HG02610 (cell line): ENCODE measurements at regions not wholly inside any gene's neighbourhood (a gene's known extent, or its start where the extent isn't known, plus 50 kb on each side); places are given as distances from the start of the nearest gene placed in this dataset.
"Not testable (repeated sequence)": the region's sequence is repeated elsewhere in the genome, so short reads cannot be mapped to it uniquely, and the experiment has no call there.

ENCODE experiments used
- ATAC-seq: cut with Tn5 transposase; IDR thresholded peaks from one replicate; pipeline ENCODE4 v1.9.1; 2021; ENCODE audit warnings: mild to moderate bottlenecking, moderate library complexity; ENCODE audit not compliant: unreplicated experiment

DNA sequence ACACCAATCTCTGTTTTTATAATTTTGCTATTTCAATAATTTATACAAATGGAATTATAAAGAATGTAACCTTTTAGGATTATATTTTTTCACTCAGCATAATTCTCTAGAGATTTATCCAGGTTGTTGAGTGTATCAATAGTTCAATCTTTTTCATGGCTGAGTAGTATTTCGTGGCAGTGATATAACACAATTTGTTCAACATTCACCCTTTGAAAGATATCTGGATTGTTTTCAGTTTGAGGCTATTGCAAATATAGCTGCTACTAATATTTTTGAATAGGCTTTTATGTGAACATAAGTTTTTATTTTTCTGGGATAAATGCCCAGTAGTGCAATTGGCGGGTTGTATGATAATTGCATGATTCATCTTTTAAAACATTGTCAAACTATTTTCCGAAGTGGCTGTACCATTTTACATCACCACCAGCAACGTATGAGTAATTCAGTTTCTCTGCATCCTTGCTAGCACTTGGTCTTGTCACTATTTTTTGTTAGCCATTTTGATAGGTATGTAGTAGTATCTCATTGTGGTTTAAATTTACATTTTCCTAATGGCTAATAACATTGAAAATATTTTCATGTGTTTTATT, 55.6 kb upstream of the ABCD3 start:
- ATAC-seq = no peak

DNA sequence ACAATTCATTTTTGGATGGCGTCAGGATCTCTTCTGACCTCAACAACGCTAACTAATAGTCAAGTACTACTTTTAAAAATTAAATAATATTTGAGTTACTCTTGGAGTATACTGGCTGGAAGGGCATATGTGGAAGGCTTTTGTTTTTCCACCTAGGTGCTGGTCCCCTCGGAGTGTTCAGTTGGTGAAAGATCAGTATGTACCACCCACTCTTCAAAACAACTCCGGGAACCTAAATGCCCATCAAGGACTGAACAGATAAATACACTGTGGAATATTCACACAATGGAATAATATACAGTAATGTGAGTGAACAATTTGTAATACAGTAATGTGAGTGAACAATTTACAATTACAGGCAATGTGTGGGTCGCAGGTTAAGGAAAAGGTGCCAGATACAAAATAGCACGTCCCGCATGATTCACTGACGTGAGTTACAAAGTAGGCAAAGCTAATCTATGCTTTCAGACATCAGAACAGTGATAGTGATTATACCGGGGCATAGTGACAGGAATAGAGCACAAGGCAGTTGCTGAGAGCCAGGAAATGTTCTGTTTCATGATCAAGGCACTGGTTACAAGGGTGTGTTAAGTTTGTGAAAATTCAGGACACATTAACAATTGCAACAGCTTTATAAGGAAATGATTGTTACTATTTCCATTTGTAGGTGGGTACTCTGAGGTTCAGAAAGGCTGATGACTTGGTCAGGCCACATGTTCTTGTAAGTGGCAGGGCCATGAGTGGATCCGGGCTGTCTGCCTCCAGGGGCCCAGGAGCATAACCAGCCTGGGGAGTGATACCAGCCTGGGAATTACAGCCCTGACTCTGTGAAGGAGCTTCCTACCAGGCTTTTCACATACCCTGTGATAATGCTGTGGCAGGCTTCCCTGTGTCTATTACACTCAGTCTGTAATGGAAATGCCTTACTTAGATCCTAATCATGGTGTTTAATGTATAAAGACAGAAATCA, 59.3 kb upstream of the ABCD3 start:
- ATAC-seq = no peak

DNA sequence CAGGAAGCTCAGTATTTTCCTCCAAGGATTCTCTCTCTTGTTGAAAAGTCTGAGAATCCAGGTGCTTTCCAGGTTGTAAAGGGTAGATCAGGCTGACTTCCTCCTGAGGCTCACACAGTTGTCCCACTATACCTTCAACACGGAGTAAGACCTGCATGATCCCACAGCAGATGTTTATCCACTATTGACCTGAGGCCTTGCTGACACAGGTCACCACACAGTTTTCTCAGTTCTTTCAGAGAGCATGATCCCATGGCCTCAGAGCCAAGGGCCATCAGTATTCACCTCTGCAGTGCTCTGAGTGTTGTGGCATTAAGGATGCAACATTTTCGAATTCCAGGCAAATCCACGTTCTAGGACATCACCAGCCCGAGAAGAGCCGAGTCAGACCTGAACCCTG, 60.5 kb upstream of the ABCD3 start:
- no peak for ATAC-seq

DNA sequence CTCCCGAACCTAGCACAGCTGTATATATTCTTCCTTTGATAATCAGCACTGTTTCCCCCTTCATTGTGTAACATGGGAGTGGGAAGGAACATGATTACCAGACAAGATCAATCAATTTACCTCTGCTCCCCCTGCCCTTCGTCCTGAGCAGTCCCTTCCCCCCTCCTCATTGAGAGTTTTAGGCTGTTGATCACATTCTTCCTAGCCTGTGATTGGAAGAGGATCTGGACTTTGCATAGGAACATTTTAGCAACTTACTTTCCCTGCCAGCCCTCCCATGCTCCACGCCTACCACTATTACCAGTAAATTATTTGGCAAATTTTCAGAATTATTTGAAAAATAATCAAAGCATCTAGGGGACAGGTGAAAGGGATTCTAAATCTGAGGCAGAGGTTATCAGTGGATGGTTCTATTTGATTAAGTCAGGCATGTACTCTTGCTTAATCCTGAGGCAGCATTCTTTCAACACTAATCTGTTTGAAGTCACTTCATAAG, 62.7 kb upstream of the ABCD3 start:
- ATAC-seq = no peak

DNA sequence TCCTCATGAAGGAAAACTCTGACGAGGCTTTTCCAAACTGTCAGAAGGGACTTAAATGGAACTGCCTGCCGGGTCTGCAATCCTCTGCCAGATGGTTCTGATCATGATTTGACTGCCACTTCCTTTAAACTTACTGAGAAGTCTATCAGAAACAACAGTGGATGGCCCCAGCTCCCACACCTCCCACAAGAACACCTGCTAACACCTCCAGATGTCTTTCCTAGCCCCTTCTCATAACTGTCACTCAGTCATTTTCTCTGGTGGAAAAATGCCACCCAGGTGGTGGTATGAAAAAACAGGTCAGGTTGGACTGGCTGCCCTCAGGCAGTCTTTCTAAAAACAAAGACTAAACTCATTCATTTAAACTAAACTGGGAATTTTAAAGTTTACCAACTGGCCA, 66.7 kb upstream of the ABCD3 start:
- ATAC-seq = no peak

DNA sequence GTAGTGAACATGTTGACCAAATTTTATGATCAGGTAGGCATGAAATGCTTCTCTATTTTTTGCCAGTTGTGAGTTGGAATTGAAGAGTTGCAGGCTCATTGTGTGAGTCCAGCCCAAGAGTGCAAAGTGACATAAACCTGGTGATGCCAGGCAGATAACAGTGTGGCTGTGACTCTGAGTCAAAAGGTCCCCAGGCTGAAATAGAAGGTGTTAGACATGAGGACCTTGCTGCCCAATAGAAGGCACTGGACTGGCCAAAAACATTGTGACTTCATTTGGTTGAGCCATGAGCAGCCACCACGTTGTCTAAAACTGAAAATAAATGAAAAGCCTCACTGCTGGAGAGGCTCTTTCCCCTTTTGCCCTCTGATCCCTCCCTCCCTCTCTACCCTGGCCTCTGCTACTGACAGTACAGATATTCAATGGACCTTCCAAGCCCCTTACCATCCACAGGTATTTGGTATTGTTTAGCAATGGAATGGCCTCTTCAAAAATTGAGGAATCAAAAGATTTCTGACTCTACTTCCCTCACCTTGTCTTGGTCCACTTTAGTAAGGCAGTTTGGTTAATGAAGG, 67.8 kb upstream of the ABCD3 start:
- ATAC-seq = no peak

DNA sequence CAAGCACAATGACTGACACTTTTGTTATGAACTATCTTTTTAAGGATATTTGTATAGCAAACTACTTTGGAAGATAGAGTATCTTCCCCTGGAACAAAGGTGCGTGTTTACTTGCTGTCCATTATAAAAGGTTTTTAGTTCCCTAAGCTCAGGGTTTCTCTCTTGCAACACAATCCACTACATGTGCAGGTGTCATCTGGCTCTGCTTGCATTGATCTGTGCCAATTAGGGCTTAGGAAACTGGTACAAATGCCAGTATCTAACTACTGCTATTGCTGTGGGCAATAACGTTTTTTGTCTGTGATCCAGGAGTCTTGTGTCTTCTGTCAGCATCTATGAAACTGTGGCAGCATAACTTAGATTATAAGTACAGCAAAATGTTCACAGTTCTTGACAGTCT, 68.3 kb upstream of the ABCD3 start:
- ATAC-seq = no peak

DNA sequence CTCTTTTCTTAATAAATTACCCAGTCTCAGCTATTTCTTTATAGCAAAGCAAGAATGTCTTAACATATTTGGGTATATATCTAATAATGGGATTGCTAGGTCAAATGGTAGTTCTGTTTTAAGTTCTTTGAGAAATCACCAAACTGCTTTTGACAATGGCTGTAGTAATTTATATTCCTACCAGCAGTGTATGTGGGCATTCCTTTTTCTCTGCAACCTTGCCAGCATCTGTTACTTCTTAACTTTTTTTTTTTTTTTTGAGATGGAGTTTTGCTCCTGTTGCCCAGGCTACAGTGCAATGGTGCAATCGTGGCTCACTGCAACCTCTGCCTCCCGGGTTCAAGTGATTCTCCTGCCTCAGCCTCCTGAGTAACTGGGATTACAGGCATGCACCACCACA, 69.8 kb upstream of the ABCD3 start:
- ATAC-seq = not testable (repeated sequence)

DNA sequence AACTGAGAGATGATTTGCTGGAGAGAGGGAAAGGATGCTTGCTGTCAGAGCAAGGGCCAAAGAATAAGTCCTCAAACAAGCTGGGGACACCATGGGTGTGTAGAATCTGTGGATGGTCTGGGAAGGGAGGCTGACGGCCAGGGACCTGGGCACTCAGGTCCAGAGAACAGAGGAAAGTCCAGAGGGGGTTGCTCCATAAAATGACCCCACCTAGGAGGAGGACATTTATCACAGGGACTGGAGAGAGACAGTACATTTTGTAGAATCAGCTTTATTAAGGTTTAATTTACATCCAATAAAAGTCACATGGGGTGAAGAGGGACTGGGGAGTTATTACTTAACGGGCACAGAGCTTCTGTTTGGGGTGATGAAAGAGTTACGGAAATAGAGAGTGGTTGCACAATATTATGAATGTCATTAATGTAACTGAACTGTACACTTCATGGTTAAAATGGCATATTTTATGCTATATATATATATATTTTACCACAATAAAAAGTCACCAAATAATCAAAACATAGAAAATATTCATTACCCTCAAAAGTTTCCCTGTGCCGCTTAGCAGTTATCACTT, 73.0 kb upstream of the ABCD3 start:
- ATAC-seq = no peak

DNA sequence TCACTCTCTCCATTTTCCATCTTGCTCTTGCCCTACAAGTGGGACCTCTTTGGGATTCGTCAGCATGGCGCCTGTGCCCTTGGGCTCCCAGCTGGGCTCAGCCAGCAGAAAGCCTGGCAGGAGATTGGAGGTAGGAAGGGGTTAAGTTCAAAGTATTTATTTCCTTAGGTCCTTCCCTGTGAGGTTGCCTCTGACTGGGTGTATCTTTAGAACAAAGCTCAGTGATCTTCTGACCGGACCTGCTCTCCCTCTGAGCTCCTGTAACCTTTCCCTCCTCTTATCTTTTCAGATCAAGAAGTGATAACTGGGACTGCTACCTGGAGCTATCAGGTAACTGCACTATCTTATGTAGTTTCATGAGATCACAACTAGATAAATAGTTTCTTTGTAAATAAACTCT, 75.8 kb upstream of the ABCD3 start:
- no peak for ATAC-seq

DNA sequence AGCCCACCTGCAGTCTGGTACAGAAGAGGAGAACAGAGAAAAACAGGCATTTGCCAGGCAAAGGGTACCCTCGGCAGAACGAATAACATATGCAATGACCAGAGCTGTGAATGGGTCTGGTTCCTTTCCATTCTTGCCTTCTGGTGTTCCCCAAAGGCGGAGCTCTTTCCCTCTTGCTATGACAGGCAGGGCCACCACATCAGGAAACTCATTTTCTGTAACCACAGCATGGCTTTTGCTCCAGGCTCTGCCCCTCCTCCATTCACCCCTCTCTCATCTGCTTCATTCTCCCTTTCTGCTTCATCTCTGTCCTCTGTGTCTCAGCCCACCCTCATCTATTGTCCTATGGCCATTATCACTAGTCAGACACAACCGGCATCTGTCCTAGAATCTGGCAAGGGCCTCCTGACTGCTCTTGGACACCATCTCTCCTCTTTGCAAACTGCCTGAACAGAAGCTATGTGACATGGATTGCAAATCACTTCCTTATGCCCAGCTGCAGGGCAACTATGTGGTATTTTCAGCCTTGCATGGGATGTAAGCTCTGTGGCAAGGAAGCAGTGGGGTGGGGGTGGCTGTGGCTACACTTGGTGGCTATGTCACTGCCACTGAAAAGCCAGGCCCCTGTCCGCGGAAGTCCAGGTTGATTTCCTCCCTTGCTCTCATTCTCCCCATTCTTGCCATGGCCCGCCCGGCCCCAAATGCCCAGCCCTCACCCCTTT, 78.8 kb upstream of the ABCD3 start:
- no peak for ATAC-seq

DNA sequence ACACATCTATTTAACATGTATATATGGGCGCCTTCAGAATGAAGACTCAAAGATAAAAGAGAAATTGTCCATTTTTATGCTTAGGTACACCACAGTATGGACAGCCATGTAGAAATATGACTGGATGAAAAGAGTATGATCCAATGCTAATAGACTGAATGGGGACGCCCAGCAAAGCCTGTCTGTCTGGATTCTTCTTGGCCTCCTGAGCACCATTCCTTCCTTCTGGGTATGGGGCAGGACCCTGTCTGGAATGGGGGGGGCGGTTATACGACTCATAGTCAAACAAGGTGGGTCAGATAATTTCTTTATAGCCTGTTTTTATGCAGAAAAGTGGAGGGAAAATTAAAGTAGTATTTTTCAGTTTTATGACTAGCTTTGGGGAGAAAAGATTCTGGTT, 81.2 kb upstream of the ABCD3 start:
- ATAC-seq = no peak

DNA sequence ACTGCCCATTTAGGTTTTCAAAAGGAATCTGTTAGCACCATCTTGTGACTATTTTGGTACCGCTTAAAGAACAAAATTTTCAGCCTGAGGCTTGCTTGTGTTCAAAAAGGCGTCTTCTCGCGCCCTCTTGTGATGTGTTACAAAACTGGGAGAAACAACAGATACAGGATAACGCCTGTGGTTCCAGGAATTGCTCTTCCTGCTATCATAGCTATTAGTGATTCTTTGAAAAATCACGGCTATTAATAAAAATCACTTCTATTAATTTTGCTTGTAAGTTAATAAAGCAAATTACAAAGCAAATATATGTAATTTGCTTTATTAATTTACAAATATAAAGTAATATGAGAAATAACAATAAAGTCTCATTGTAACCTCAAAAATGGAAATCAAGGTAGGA, 82.2 kb upstream of the ABCD3 start:
- ATAC-seq = peak; percentile 34

DNA sequence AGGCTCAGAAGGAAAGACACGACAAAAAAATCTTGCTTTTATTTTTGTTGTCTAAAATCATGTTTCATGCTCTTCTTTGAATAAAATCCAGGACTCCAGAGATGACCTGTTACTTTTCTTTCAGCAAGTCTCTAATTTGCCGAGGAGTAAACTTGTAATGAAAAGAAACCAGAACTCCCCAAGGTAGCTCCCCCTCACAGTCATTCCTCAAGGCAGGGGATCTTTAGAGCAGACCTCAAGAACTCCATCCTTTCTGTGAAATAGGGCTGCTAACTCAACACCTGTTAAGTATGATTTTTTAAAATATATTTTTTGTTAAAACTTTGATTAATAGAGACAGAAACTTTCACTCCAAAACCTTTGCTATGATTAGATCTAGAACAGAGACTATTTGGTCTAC, 82.7 kb upstream of the ABCD3 start:
- ATAC-seq = peak; percentile 55

DNA sequence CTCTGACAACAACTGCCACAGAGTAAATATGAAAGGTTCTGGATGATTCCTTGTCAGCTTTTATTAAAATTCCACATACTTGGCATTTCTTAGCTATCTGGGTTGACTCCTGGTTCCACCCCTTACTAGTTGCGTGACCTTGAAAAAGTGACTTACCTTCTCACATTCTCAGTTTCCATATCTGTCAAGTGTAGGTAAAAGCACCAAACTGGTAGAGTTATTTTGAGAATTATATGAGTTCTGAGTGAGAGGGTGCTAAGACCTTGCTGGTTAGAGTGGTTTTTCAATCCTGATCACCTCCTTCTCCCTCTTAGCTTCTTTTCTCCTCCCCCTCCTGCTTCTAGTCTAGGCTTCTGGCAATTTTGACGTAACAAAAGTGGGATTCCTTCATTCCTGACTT, 83.4 kb upstream of the ABCD3 start:
- ATAC-seq = peak; percentile 44

DNA sequence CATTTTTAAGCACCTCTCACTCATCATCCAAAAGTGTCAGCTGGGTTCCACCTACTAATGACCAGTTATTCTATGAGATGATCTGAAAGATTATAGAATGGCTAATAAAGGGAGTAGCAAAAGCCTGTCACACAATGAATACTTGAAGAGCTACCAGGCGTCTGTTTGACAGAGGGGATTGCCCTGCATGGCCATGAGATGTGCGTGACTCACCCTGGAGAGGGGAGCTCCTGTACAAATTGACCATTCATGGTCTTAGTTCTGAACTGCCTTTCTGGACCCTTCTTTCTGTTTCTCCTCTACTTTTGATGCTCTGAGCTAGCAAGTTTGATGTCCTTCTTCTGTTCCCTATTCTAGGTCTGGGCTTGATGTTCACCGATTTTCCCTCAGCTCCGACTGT, 85.2 kb upstream of the ABCD3 start:
- ATAC-seq = peak; percentile 78

DNA sequence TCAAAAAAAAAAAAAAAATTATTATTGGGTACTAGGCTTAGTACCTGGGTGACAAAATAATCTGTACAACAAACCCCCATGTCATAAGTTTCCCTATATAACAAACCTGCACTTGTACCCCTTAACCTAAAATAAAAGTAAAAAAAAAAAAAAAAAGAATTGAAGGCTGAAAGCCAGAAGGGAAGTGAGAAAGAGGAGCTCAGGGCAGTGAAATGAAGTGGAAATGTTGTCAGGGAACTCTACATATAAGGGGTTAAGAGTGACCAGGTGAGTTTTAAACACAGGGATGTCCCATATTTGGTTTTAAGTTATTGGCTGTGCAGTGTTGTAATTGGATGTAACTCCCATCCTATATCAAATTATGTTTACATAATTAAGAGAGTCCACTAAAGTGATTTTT, 85.7 kb upstream of the ABCD3 start:
- peak; percentile 9 for ATAC-seq

DNA sequence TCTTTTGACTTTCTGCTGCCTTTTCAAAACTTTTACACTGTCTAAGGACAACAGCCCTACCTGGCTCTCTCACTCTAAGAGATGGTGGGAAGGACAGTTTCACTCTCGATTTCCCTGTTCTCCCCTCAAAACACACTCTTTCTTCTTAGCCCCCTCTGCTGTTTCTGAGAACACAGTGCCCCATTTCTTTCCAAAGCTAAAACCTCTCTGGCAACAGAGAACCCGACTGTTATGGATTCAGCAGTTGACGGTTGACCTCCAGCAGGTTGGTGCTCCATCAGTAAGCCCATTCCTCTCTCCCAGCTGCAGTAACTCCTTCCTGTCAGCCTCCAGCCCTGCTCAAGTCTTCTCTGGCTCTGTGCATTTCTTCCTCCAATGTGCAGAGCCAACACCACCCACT, 88.2 kb upstream of the ABCD3 start:
- ATAC-seq = no peak

DNA sequence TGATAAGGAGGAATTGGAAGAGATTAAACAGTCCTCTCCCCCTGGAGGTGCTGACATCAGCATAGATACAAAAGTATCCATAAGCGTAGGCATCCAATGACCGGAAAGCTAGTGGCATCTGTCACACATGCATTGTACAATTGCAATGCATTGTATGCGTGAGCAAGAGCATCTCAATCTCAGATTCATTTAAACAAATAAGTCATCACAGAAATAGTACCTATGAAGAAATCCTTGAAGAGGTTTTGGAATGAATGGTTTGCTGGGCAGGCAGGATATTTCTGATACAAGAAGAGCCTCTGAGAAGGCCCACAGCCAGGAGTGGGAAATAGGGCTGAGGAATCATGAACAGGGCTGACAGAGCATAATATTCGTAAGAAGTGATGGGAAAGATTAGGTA, 88.9 kb upstream of the ABCD3 start:
- ATAC-seq = no peak

DNA sequence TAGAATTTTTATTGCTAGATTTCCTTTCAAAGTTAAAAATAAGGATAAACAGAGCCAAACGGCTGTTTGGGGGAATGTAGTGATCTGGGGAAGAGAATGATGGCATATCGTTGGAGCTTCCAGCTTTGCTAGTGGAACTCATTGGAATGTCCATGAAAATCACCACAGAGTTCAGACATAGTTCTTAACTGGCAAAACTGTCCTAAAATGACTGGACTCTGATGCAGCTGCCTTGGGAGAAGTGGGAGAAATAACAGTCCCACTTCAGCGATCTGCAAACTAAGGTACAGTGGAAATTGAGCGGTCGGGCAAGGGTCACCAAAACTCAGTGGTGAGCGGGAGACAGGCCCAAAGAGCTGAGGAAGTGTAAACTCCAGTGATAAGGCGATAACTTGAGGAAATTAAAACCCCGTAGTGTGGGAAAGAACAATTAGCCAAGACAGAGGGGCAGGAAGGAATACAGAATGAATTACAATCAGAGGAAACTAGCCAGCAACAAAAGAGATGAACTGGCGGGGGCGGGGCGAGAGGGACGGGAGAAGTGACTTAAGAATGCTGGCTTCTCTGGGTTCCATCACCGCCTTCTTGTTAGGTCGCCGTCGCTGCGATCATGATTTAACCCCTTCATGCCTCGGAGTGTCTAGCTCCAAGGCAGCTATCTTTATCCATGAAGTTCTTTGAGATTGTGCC, 89.8 kb upstream of the ARHGAP29 start:
- no peak for ATAC-seq
